Left renal cortex interstitium (tissue), 4 donors: ENCODE measurements at regions not wholly inside any gene's neighbourhood (a gene's known extent, or its start where the extent isn't known, plus 50 kb on each side); places are given as distances from the start of the nearest gene placed in this dataset.

Experiments used
- DNase-seq, 4 donors: peaks; one replicate each; pipeline ENCODE4 v3.0.0-alpha.2; 2013; ENCODE audit warnings: low read depth in 4 of 4, low spot score in 2 of 4, missing footprints in 1 of 4

DNA sequence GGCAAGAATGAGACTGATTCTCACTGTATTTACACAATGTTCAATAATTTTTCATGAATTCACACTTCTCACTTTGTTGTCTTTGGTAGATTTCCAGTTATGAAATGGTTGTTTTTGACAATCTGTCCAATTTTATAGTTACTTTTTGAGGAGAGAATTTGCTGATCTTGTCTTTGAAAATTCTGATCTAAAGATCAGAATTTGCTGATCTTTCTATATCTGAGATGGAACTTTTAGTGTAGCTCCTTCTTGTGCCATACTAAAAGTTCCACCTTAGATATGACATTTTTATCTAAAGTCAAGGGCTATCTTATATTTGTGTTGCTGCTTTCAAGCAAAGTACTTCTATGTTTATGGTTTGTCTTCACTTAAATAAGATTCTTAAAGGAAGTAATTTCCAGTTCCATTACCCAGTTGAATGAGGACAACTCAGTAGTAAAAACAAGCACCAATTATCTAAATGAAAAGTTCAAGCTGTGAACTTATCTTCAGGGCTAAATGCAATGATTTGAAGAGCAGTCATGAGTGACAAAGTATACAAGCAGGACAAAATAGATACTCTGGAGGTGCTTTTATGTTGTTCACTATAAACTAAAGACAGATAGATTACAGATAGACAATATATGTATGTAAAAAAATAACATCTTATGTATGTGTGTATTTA lies 76.4 kb upstream of the FOXG1 start:
- DNase-seq, result no peak

DNA sequence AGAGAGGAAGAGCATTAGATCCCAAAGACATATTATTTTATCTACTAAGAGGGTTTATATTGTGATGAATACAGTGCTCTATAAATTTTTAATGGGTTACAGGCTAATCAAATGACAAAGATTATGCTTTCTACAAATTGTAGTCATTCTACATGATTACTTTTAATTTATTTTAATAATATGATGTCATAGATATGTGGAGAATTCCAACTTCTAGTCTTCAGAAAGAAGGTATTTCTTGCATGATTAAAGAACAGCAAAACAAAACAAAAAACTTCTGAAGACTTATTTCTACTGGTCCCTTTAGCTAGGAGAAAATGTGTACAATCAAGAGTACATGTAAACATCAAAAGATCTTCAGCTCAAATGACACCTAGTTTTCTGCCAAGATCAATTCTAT lies 71.5 kb upstream of the FOXG1 start:
- DNase-seq, result no peak

DNA sequence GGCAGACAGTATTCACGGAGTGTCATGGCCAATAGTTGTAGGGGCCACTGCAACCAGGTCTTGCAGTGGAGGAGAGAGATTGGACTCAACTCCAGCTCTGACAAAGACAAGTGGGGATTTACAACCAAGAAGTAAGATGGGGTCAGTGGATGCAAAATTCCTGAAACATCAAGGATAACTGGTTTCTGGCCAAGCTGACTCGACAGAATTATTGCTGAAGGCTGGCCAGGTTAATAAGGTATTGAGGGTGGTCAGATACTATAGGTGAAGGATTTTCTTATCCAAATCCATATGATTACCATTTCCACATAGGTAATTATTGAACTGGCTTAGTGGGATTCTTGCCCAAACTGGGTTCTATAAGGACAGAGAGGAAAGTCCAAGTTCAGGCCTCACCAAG lies 64.9 kb upstream of the FOXG1 start:
- DNase-seq, result no peak

DNA sequence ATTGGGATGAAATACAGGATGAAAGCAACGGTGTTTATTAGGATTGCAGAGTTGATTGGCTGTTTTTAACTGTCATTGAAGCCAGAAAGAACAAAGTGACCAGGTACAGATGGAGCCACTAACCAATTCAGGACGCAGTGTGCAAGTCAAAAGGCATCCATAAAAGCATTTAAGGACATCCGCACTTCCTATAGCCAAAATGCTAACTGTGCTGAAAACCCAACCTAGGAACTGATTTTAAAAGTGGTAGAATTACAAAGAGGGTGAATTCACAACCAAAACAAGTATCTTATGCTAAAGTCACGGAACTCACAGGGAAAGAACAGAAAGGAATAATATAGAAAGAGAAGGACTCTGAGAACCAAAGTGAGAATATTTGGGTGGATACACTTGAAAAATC lies 63.1 kb upstream of the FOXG1 start:
- DNase-seq, result no peak

DNA sequence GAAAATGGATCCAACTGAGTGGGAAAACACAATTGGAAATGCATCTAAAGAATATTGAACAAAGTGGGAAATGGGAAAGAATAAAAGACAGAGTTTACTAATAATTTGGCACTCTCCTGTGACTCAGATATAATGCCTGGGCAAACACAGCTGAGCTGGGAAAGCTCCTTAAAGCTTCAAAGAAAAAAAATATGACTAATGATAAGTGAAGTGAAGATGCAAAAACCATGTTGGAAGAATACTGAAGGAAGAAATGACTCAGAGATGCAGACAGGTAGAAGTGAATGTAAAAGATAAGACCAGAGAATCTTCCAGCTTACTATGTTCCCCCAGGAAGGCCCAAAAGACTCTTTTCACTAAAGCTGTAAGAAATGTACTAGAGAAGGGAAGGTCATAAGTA lies 62.4 kb upstream of the FOXG1 start:
- no peak for DNase-seq

DNA sequence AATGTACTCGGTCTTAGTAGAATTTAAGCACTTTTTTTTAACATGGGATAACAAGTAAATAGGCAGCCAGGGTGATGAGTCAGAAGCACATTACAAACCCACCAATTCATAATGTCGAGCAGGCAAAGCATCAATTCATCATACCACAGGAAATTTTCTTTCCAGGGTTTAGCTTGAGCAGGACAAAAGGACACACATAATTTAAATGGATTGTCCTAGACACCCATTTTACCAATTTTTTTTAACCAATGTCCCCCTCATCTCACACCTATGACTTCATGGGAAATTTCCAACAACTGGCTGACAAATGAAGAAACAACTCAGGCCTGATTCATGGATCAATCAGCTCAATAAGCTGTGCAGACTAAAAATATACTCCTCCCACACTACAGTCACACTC lies 58.8 kb upstream of the FOXG1 start:
- DNase-seq, result no peak

DNA sequence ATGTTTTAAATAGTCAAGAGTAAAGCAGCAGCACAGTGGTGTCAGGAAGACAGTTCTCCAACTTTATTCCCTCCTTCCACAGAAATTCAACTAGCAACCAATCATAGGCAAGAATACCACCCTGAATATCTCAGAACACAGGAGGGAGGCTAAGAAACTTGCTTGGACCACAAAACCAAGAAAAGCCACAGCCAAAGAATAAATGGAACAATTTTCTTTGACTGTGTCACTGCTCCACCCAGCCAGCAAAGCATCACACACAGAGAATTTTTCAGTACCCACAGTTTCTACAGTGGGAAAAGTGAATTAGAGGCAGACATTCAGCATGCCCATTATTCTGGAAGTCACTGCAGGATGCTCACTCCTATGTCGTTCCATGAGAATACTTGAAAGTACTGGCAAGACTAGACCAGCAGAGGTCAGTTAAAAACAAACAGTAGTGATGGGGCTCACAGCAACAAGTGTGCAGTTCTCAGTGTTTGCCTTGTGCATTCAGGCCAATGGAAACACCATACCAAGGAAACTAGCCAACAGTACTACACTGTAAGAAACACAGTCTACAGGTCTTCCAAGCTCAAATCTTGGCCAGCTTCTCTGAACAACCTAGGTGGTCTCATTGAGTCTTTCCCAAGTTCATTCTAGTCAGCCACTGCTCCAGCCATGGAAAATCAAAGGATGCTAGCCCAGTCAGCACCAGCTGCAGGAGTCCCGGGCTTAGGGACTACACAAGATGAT lies 56.8 kb upstream of the FOXG1 start:
- DNase-seq, result no peak
